HG02885 (cell line): ENCODE measurements at regions not wholly inside any gene's neighbourhood (a gene's known extent, or its start where the extent isn't known, plus 50 kb on each side); places are given as distances from the start of the nearest gene placed in this dataset.

ENCODE experiments used
- ATAC-seq: cut with Tn5 transposase; IDR thresholded peaks from one replicate; pipeline ENCODE4 v1.9.1; 2021; ENCODE audit warnings: mild to moderate bottlenecking; ENCODE audit not compliant: unreplicated experiment, poor library complexity

- no peak for ATAC-seq
Observed at GRCh38 chr6:22873513-22874136, 304.3 kb downstream of the HDGFL1 start.

DNA sequence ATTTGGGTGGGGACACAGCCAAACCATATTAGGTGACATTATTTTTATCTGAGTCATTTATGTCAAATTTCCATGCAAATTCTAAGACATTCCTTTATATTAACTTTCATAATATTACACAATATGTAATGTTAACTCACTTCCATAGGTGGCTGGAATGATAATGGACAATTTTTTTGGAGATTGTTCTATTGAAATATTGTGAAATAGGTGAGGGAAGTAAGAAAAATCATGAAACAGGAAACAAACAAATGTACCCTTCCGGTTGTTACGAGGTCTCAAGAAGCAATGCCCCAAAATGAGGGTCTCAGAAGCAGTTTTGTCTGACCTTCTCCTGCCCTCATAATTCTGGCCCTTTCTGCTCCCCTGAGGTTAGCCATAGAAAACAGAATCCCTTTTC is 306.5 kb downstream of the HDGFL1 start:
- ATAC-seq = no peak

DNA sequence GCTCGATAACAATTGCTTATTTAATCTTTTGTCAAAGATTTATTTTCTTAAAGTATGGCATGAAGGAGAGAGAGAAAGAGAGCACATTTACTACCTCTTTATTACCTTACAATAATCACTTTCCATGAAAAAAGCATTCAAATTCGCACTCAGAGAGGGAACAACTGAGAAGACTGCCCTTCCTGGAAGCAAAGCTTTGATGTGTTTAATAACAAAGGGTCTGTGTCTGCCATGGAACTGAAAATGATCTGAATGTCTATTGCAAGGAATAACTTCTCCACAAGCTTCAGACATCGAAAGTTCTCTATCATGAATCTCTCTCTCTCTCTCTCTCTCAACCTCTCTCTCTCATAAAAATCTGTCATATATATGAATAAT is 308.9 kb downstream of the HDGFL1 start:
- ATAC-seq = no peak

GRCh38 chr6:22878706-22879105 is 309.3 kb downstream of the HDGFL1 start:
- ATAC-seq = no peak

DNA sequence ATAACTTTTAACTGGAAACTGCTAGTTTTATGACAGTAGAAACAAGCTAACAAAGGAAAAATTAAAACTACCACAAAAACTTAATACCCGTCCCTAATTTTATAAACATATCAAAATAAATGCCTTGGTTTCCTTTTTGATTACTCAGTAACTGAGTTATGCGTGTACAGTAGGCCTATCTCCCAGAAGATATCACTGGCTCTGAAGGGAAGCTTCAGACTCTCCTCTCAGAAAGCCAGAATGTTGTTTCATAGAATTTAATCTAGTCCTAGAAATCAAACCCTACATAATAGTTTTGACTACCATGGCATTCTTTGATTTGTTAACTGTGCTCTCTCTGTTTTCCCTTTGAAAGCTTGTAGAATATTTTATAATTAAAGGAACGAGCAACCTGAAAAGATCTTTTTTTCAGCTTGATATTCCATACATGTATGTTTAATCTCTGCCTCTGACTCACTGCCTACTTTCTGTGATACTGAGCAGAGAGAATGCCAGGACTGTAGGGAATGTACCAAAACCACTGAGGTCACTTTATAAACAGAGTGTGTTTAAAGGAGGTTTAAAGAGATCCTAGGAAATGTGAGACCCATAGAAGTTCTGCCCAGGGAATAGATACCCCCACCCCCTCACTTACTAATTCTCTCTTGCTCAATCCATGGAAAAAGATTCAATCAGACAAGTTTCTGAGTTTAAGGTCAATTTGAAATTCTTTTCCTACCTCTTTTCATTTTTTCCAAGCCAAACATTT is 311.5 kb downstream of the HDGFL1 start:
- ATAC-seq = no peak

DNA sequence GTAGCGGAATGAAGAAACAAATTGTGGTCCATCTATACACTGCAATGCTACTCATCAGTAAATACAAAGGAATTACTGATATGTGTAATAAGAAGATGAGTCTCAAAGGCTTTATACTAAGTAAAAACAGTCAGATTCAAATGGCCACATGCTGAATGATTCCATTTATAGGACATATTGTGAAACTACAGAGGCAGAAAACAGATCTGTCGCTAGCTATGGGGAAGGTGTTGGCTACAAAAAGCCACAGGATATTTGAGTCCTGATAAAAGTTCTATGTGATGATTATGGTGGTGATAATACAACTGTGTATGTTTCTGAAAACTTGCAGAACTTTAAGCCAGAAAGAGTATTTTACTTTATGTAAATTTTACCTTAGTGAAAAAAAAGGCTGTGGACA is 313.2 kb downstream of the HDGFL1 start:
- ATAC-seq = no peak

DNA sequence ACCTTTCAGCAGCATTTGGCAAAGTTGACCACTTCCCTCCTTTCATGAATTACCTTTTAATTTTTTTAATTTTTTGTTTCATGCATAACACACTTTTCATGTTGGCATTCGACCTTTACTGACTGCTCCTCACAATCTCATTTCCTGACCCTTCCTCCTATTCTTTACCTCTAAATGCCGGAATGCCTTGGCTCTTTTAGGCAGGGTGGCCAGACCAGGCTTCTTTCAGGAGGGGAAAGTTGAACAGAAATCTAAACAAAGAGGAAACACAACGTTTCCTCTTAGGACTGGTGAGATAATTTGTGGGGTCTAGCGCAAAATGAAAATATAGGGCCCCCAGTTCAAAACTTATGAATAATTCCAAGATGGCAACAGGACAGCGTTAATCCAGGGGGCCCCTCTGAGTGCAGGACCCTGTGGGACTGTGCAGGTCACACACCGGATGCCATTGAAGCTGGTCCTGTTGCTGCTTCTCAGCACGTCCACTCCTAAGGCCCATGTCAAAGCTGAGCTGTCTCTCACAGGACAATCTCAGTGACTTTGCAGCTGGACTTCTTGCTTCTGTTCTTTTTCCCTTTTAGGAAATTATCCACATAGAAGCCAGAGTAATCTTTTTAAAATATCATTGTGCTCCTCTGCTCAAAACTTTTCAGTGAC is 313.8 kb downstream of the HDGFL1 start:
- ATAC-seq = no peak

DNA sequence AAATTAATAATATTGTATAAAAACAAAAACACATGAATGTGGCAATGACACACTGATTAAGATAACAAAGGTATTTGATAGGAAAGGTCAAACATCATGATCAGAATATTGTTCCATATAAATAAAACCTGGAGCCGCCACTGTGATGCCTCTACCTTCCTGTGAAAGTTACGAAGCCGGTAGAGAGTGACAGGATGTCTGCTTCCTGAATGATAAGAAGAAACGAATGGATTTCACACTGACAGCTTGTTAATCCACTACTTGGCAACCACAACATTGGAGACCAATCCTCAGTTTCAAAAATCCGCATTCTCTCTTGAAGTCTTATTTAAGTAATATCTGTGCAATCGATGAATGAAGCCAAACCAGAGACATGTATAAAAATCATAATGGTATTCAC is 315.1 kb downstream of the HDGFL1 start:
- no peak for ATAC-seq

DNA sequence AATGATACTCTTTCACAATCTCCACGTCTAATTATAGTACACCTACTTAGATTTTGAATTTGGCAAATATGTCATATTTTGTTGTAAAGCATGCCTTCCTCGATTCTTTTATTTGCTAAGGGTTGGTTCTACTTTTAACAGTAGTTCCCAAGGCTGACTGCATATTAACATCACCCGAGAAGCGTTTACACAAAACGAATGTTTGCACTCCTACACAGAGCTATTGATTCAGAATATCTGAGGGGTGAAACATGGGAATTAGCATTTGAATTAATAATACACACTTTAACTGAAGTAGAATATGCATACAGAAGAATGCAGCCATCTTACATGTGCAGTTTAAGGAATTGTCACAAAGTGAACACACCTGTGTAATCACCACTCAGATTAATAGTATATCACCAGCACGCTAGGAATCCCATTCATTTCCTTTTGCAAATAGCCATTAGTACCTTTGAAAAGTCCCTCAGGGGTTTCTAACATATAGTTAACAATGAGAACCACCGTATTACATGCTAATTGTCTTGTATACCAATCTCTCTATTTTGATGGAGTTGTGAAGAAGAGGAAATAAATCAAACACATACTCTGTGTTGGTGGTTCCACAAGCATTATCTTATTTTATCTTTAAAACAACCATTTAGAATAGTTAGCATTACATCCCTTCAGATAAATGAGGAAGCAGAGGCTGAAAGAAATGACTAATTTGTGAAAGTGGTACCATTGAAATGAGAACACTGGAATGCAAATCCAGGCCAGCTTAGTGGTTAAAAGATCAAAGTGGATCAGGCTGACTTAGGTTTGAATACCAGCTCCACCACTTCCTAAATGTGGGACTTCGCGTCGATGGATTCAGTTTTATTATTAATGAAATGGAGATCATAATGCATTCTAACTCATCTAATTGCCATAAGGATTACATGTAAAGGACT is 317.6 kb downstream of the HDGFL1 start:
- no peak for ATAC-seq

- no peak for ATAC-seq
Observed at GRCh38 chr6:22888163-22888752, 318.9 kb downstream of the HDGFL1 start.

- no peak for ATAC-seq
Observed at GRCh38 chr6:22891934-22892333, 322.6 kb downstream of the HDGFL1 start.

DNA sequence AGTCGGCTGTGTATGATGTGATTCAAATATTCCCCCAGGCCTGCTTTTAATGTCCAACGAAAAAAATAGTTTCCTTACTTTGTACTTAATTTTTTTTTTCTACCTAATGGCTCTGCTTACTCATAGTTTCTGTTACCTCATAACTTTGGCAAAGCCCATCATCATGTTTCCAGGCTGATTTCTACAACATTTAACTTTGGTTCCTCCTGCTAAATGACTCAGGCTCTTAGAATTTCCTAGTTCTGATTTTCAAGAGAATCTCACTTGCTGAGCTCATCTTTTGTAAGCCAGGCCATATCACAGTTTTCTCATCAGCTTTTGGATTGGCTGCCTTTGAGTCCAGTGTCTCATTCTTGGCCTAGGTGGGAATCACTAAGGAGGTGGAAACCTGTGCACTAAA is 323.1 kb downstream of the HDGFL1 start:
- no peak for ATAC-seq

DNA sequence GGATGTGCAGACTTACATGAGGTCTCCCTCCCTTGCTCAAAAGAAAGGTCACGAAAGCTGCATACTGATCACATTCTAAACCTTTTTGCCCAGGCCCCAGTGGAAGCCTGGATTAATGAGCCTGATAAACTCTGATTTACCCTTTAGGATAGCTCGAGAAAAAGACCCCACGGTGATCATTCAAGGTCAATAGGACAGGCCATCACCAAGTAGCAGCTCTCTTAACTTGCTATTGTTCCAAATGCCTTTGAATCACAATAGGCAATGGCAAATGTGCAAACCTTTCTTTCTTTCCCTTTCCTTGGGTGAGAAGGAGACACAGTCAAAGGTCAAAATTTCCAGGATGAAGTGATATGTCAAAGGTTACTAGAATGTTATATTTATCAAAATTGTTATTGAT is 327.3 kb downstream of the HDGFL1 start:
- no peak for ATAC-seq

DNA sequence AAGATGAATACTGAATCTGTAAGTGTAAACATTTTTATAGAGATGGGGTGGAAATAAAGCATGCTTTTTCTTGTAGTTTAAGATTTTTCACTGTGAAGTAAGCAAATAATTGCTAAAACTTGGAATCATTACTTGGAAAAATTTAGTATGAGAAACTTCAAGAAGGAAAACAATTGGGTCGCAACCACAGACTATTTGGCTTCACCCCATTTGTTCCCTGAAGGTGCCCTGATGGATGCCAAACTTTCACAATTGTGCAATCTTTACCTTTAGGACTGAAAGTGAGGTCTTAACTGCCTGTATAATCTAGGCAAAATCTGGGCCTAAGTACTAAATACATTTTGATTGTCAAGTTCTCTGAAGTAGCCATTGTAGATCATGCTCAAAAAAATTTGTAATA is 330.1 kb downstream of the HDGFL1 start:
- no peak for ATAC-seq

DNA sequence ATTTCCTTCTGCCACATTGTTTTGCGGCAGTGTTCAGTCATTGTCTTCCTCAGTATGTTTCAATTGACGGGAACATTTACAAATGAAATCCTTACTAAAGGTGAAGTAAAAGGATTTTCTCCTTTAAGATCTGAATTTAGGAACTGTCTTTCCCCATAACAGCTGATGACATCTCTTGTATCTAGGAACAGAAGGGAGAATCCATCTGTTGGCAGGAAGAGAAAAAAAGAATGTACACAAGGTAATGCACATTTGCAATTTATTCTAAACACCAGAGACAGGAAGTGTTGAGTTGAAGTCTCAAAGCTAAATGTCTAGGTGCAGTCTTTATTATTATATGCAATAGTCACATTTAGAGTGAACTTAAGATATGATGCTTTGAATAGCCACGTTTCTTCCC is 334.5 kb downstream of the HDGFL1 start:
- no peak for ATAC-seq

GRCh38 chr6:22904431-22904830 is 335.1 kb downstream of the HDGFL1 start:
- ATAC-seq = no peak

DNA sequence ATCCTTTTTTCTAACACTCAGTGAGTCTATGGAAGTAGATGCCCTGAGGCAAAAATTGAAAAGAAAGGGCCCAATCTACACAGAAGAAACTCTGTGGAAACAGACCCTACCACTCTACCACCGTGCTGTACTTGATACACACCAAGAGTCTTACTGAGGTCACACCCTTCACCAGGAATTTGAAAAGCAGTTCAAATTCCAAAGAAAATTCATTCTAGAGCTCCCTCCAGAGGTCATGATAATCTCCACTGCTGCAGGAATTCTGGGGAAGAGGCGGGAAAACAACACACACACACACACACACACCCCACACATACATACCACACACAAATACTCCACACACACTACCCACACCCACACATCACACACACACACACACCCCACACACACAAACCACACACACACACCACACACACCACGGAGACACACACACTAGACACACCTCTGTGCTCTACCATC is 336.8 kb downstream of the HDGFL1 start:
- ATAC-seq = no peak

DNA sequence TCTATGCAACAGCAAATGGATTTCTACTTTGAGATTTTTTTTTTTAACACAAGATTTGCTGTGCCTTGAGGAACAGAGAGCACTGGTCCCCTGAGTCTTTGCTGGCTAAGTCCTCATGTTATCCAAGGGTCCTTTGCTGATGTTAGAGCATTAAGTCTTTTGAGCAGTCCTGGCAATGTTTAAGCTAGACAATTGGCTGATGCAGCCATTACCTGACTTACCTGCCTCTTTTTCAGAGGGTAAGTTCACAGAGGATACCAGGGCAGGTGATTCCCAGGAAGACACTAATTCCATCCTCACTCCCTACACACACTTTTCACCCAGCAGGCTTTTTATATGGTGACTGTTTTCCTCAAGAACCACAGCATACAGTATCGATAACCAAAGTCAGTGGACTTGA is 337.7 kb downstream of the HDGFL1 start:
- no peak for ATAC-seq

DNA sequence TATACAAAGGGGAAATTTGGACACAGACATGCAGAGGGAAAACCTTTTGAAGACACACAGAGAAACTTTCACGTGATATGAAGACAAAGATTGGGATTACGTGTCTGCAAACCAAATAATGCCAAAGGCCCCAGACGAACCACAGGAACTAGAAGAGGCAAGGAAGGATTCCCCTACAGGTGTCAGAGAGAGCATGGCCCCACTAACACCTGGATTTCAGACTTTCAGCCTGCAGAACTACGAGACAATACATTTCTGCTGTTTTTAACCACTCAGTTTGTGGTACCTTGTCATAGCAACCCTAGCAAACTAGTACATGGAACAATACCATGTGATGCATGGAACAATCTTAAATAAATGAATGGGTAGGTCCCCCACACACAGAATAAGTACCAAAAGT is 341.0 kb downstream of the HDGFL1 start:
- ATAC-seq = no peak

DNA sequence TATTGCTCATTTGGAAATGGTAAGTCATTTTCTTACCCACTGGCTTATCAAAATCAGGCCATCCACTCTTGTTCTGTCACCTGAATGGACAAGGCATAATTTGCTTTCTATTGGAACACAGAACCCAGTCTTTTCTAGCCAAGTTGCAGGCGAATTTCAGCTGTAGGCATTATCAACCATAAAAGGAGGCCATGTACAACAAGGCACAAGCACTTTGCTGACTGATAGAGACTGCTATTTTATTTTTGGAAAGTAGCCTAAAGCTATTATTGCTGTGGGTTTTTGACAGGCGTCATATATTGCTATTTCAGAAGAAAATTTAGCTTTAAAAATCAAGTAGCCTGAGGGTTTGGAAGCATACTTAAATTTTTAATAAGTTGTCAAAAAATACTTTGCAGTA is 344.2 kb downstream of the HDGFL1 start:
- no peak for ATAC-seq
